ENCODE measurements at regions not wholly inside any gene's neighbourhood (a gene's known extent, or its start where the extent isn't known, plus 50 kb on each side); places are given as distances from the start of the nearest gene placed in this dataset.

DNA sequence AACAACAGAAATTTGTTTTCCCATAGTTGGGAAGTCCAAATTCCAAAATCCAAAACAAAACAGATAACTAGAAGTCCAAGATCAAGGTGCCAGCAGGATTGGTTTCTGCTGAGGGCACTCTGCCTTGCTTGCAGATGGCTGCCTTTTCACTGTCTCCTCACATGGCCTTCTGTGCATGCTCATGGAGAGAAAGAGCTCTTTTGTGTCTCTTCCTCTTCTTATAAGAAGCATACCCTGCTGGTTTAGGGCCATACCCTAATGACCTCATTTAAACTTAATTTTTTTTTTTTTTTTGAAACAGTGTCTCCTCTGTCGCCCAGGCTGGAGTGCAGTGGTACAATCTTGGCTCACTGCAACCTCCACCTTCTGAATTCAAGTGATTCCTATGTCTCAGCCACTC, 1974.1 kb upstream of the PCDH20 start:
- Histone ChIP-seq H4K5ac (ENCODE audit: insufficient read length, low read depth, low read length) (no peak overlapping the region), H2BK12ac (ENCODE audit: insufficient read length, low read depth, low read length) (no peak overlapping the region), H4K8ac (replicated peaks; ENCODE audit: insufficient read length, low read depth, low read length) (no peak overlapping the region), H2AFZ (ENCODE audit: low read length) (no peak overlapping the region), H3K23me2 (ENCODE audit: insufficient read length, low read depth, low read length, poor library complexity, severe bottlenecking) (no peaks in the 10 kb centered on the region), H2BK120ac (ENCODE audit: low read depth, low read length, poor library complexity, severe bottlenecking) (no peak overlapping the region), H2BK15ac (ENCODE audit: low read depth, low read length) (no peak overlapping the region), H2BK20ac (ENCODE audit: low read depth, low read length, poor library complexity, severe bottlenecking) (no peak overlapping the region), H3K9me3 (ENCODE audit: control insufficient read depth, low read depth, low read length) (no peaks in the 10 kb centered on the region), H3K79me2 (ENCODE audit: insufficient read depth, low read length) (no peaks in the 10 kb centered on the region), H3K23ac (ENCODE audit: insufficient read length, low read depth, low read length) (no peak overlapping the region), H3K4me2 (ENCODE audit: insufficient read depth, insufficient read length, low read length) (no peak overlapping the region), H3K18ac (ENCODE audit: insufficient read length, low read depth, low read length) (no peak overlapping the region), H2AK5ac (ENCODE audit: insufficient read length, low read length) (no peak overlapping the region), H3K27me3 (ENCODE audit: insufficient read depth, low read length) (no peaks in the 10 kb centered on the region), H3K9ac (ENCODE audit: extremely low read depth, insufficient read length, low read length) (no peak overlapping the region), H4K91ac (ENCODE audit: insufficient read length, low read depth, low read length) (no peak overlapping the region), H3K4ac (ENCODE audit: low read depth, low read length) (no peak overlapping the region), H3K14ac (ENCODE audit: insufficient read depth, low read length) (no peak overlapping the region), H3K27ac (ENCODE audit: insufficient read length, low read depth, low read length) (no peak overlapping the region), H3K79me1 (ENCODE audit: insufficient read depth, low read depth, low read length, poor library complexity, severe bottlenecking) (no peaks in the 10 kb centered on the region), H4K20me1 (ENCODE audit: control insufficient read depth, insufficient read depth, insufficient read length) (no peaks in the 10 kb centered on the region), H3T11ph (ENCODE audit: low read length) (no peak overlapping the region), H3K56ac (ENCODE audit: insufficient read length, low read depth, low read length) (no peak overlapping the region), H2BK5ac (ENCODE audit: insufficient read length, low read length) (no peak overlapping the region), H3K4me1 (ENCODE audit: insufficient read depth, low read length) (no peaks in the 10 kb centered on the region)
- Mint-ChIP-seq H3K9me3 (no peaks in the 10 kb centered on the region), H3K27me3 (ENCODE audit: low read depth) (no peaks in the 10 kb centered on the region), H3K36me3 (ENCODE audit: insufficient read depth in 1 of 3, low read depth in 3 of 3) (no peaks in the 10 kb centered on the region), H3K4me3 (no peak overlapping the region), H3K4me1 (no peaks in the 10 kb centered on the region), H3K27ac (no peak overlapping the region)
- TF ChIP-seq, protein P1, sequence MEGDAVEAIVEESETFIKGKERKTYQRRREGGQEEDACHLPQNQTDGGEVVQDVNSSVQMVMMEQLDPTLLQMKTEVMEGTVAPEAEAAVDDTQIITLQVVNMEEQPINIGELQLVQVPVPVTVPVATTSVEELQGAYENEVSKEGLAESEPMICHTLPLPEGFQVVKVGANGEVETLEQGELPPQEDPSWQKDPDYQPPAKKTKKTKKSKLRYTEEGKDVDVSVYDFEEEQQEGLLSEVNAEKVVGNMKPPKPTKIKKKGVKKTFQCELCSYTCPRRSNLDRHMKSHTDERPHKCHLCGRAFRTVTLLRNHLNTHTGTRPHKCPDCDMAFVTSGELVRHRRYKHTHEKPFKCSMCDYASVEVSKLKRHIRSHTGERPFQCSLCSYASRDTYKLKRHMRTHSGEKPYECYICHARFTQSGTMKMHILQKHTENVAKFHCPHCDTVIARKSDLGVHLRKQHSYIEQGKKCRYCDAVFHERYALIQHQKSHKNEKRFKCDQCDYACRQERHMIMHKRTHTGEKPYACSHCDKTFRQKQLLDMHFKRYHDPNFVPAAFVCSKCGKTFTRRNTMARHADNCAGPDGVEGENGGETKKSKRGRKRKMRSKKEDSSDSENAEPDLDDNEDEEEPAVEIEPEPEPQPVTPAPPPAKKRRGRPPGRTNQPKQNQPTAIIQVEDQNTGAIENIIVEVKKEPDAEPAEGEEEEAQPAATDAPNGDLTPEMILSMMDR (conservative IDR thresholded peaks at IDR 0.05) = no peak
- WGBS (ENCODE audit: extremely low coverage, insufficient read length, low lambda C conversion rate) = no CpG with 5 or more reads among the region's 1 CpG
- DNase-seq = no peak
